ENCODE measurements at regions not wholly inside any gene's neighbourhood (a gene's known extent, or its start where the extent isn't known, plus 50 kb on each side); places are given as distances from the start of the nearest gene placed in this dataset.

- TF ChIP-seq POLR2A (IDR thresholded peaks at IDR 0.05; ENCODE audit: low read depth), result no peak
- TF ChIP-seq CTCF (IDR thresholded peaks at IDR 0.05), result no peak
- no peak for TF ChIP-seq POLR2AphosphoS5 (IDR thresholded peaks at IDR 0.05)
Measured at GRCh38 chr9:107138261-107138992, 144.7 kb upstream of the RAD23B start.

Measured in esophagus muscularis mucosa (tissue), 3 donors.